NCI-H2196 (cell line): ENCODE measurements at regions not wholly inside any gene's neighbourhood (a gene's known extent, or its start where the extent isn't known, plus 50 kb on each side); places are given as distances from the start of the nearest gene placed in this dataset.
"Not testable (repeated sequence)": the region's sequence is repeated elsewhere in the genome, so short reads cannot be mapped to it uniquely, and the experiment has no call there.

Experiments
- DNase-seq: peaks from one replicate; lab custom pipeline; 2025; ENCODE audit not compliant: unreplicated experiment; lab: John Stamatoyannopoulos, UW

DNA sequence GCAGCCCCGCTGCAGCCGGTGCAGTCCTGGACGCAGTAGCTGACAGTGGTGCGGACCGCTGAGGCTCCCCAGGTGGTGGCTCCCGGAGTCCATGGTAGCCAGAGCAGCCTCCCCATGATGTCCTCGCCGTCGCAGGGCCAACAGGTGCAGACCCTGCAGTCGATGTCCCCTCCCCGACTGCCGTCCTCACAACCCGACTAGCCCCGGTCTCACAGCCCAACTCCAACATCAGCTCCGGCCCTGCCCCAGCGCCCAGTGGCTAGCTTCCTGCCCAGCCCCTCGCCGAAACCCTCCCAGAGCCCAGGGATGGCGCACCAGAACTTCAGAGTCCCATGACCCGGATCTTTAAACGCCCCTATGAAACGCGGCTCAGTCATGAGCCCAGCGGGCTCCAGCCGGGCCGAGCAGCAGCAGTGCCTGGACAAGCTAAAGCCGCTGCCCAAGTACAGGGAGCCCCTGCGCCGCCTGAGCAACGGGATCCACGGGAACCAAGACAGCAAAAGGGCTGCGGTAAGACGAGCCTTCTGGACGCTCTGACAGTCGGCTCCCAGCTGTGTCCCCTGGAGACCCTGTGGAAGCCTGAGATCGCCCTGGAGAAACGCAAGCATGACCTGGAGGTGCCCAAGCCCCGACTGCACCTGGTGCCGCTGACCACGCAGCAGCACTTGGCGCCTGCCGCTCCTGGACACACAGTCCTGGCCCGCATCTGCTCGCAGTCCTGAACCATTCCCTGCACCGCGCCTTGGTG, 53.8 kb upstream of the TUBA3E start:
- DNase-seq, result no peak

DNA sequence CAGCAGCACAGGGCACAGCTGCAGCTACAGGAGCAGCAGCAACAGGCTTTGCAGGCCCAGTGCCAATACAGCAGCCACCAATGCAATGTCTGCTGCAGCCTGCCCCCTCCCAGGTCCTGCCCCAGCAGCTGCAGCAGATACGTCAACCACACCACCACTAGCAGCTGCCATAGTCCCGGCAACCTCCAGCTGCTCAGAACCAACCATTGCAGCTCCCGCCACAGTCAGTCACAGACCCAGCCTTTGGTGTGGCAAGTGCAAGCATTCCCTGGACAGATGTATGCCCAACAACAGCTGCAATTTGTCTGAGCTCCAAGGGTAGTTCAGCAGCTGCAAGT, 53.3 kb upstream of the TUBA3E start:
- no peak for DNase-seq

DNA sequence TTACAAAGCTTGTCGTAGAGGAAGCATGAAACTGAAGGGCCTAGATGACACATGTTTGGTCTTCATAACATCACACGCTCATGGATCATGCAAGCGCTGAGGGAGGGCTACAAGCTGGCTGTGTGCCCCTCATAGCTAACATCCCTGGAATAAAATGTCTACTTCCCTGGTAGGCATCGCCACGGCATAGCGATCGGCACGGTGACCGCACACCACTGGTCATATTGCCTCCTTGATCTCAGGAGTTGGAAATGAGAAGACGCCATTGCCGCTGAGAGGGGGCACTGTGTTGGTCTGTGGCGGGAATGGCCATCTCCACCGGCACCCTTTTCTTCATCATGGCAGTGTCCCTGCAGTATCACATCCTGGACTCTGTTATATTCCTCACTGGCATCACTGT, 50.1 kb upstream of the TUBA3E start:
- DNase-seq, result not testable (repeated sequence)
